ENCODE measurements at regions not wholly inside any gene's neighbourhood (a gene's known extent, or its start where the extent isn't known, plus 50 kb on each side); places are given as distances from the start of the nearest gene placed in this dataset.

DNA sequence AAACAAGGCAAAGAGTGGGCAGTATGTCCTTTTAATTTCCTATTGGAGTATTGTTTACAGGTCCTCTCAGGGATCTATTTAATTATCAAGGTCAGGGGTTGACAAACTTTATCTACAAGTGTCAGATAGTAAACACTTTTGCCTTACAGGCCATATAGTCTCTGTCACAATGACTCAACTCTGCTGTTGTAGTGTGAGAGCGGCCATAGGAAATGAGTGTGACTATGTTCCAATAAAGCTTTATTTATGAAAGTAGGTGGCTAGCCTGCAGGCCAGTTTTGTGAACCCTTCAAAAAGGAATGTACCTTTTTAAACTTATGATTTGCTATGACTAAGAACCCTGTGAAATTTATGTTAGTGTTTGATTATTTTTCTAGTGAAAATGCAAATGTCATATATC lies 156.1 kb downstream of the GPAT3 start:
- TF ChIP-seq, protein P1, sequence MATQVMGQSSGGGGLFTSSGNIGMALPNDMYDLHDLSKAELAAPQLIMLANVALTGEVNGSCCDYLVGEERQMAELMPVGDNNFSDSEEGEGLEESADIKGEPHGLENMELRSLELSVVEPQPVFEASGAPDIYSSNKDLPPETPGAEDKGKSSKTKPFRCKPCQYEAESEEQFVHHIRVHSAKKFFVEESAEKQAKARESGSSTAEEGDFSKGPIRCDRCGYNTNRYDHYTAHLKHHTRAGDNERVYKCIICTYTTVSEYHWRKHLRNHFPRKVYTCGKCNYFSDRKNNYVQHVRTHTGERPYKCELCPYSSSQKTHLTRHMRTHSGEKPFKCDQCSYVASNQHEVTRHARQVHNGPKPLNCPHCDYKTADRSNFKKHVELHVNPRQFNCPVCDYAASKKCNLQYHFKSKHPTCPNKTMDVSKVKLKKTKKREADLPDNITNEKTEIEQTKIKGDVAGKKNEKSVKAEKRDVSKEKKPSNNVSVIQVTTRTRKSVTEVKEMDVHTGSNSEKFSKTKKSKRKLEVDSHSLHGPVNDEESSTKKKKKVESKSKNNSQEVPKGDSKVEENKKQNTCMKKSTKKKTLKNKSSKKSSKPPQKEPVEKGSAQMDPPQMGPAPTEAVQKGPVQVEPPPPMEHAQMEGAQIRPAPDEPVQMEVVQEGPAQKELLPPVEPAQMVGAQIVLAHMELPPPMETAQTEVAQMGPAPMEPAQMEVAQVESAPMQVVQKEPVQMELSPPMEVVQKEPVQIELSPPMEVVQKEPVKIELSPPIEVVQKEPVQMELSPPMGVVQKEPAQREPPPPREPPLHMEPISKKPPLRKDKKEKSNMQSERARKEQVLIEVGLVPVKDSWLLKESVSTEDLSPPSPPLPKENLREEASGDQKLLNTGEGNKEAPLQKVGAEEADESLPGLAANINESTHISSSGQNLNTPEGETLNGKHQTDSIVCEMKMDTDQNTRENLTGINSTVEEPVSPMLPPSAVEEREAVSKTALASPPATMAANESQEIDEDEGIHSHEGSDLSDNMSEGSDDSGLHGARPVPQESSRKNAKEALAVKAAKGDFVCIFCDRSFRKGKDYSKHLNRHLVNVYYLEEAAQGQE (IDR thresholded peaks at IDR 0.05; ENCODE audit: insufficient read depth in 1 of 2, low read depth in 2 of 2, low read length in 2 of 2) = no peak
- TF ChIP-seq TAF1 (IDR thresholded peaks at IDR 0.05; ENCODE audit: borderline replicate concordance, insufficient read depth, low read length) = no peak
- TF ChIP-seq POLR2AphosphoS5 (IDR thresholded peaks at IDR 0.05; ENCODE audit: low read depth, low read length) = no peak
- TF ChIP-seq SIN3A (IDR thresholded peaks at IDR 0.05; ENCODE audit: borderline replicate concordance, insufficient read depth, low read length) = no peak

Measured in PFSK-1 (cell line).